Osteocyte (in vitro differentiated cells): ENCODE measurements at regions not wholly inside any gene's neighbourhood (a gene's known extent, or its start where the extent isn't known, plus 50 kb on each side); places are given as distances from the start of the nearest gene placed in this dataset.

Experiments used
- DNase-seq: peaks from one replicate; pipeline ENCODE4 v3.0.0; 2021; ENCODE audit warnings: mixed read lengths; ENCODE audit not compliant: unreplicated experiment; ENCODE audit errors: extremely low spot score
- H3K27ac Mint-ChIP-seq: one replicate; pipeline ENCODE4 v1.8.0; 2021; ENCODE audit warnings: mild to moderate bottlenecking, mixed read lengths; ENCODE audit not compliant: unreplicated experiment
- H3K27me3 Mint-ChIP-seq: one replicate; pipeline ENCODE4 v1.8.0; 2021; ENCODE audit warnings: mixed read lengths; ENCODE audit not compliant: unreplicated experiment
- H3K36me3 Mint-ChIP-seq: one replicate; pipeline ENCODE4 v1.8.0; 2021; ENCODE audit warnings: mixed read lengths; ENCODE audit not compliant: unreplicated experiment
- H3K4me1 Mint-ChIP-seq: one replicate; pipeline ENCODE4 v1.8.0; 2021; ENCODE audit warnings: mixed read lengths; ENCODE audit not compliant: unreplicated experiment
- H3K4me3 Mint-ChIP-seq: one replicate; pipeline ENCODE4 v1.8.0; 2021; ENCODE audit warnings: mild to moderate bottlenecking, moderate library complexity, mixed read lengths; ENCODE audit not compliant: unreplicated experiment
- H3K9me3 Mint-ChIP-seq: one replicate; pipeline ENCODE4 v1.8.0; 2021; ENCODE audit warnings: mixed read lengths; ENCODE audit not compliant: unreplicated experiment
- CTCF ChIP-seq: fragments of 200-600 bp; sonication (generic); IDR thresholded peaks from 2 replicates; pipeline ENCODE4 v1.5.0; 2021; ENCODE audit warnings: antibody characterized with exemption, mild to moderate bottlenecking, moderate library complexity

- Mint-ChIP-seq H3K36me3 (no peaks in the 10 kb centered on the region), H3K4me1 (peaks cover 4% of the 10 kb centered on the region), H3K27me3 (no peaks in the 10 kb centered on the region), H3K4me3 (no peak overlapping the region), H3K27ac (no peak overlapping the region), H3K9me3 (no peaks in the 10 kb centered on the region)
- DNase-seq: no peak
- TF ChIP-seq CTCF: no peak
Measured at GRCh38 chr13:104414771-104415170, 1348.6 kb upstream of the SLC10A2 start.

- Mint-ChIP-seq H3K36me3 (no peaks in the 10 kb centered on the region), H3K27ac (no peak overlapping the region), H3K9me3 (no peaks in the 10 kb centered on the region), H3K27me3 (no peaks in the 10 kb centered on the region), H3K4me3 (no peak overlapping the region), H3K4me1 (peaks cover 4% of the 10 kb centered on the region)
- DNase-seq: no peak
- TF ChIP-seq CTCF: no peak
Measured at GRCh38 chr13:104414181-104414580, 1348.0 kb upstream of the SLC10A2 start.

- no peaks in the 10 kb centered on the region for H3K27me3 Mint-ChIP-seq
- TF ChIP-seq CTCF: no peak
- no peak overlapping the region for H3K4me3 Mint-ChIP-seq
- DNase-seq: no peak
- peaks cover 4% of the 10 kb centered on the region for H3K4me1 Mint-ChIP-seq
- no peaks in the 10 kb centered on the region for H3K9me3 Mint-ChIP-seq
- H3K27ac Mint-ChIP-seq: no peak overlapping the region
- H3K36me3 Mint-ChIP-seq: no peaks in the 10 kb centered on the region
Measured at GRCh38 chr13:104411141-104411765, 1345.0 kb upstream of the SLC10A2 start.

- no peak for TF ChIP-seq CTCF
- no peaks in the 10 kb centered on the region for H3K9me3 Mint-ChIP-seq
- no peak overlapping the region for H3K4me3 Mint-ChIP-seq
- H3K4me1 Mint-ChIP-seq: peaks cover 4% of the 10 kb centered on the region
- DNase-seq: no peak
- no peaks in the 10 kb centered on the region for H3K27me3 Mint-ChIP-seq
- no peak overlapping the region for H3K27ac Mint-ChIP-seq
- no peaks in the 10 kb centered on the region for H3K36me3 Mint-ChIP-seq
Measured at GRCh38 chr13:104408733-104409132, 1342.5 kb upstream of the SLC10A2 start.

- Mint-ChIP-seq H3K36me3 (no peaks in the 10 kb centered on the region), H3K4me3 (no peak overlapping the region), H3K27me3 (no peaks in the 10 kb centered on the region), H3K4me1 (no peaks in the 10 kb centered on the region), H3K9me3 (no peaks in the 10 kb centered on the region), H3K27ac (no peak overlapping the region)
- TF ChIP-seq CTCF: no peak
- no peak for DNase-seq
Measured at GRCh38 chr13:104404325-104404724, 1338.1 kb upstream of the SLC10A2 start.
